GM19397 (cell line): ENCODE measurements at regions not wholly inside any gene's neighbourhood (a gene's known extent, or its start where the extent isn't known, plus 50 kb on each side); places are given as distances from the start of the nearest gene placed in this dataset.
A peak's percentile ranks its signal among the peaks of the same experiment; 100 is the strongest.

Experiments
- ATAC-seq: cut with Tn5 transposase; IDR thresholded peaks from one replicate; pipeline ENCODE4 v1.9.1; 2021; ENCODE audit warnings: mild to moderate bottlenecking, moderate library complexity; ENCODE audit not compliant: unreplicated experiment

- ATAC-seq = peak; percentile 93
Measured at GRCh38 chrX:30414144-30414543, 105.0 kb upstream of the NR0B1 start.

DNA sequence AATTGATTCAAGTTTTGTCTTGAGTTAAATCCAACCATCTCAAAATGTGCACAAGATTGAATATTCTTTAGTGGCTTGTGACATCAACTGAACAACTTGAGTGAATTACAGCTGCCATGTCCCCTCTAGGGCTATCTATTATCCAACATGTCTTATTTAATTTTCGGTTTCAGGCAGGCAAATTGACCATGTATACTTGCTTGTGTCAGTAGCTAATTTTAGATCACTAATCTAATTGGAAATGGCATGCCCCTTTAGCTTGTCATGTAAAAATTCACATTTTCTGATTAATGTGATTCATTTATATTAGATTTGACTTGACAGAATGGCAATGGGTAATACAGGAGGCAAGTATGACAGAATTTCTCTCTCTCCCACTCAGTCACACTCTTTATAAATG lies 93.2 kb upstream of the NR0B1 start:
- ATAC-seq = no peak

DNA sequence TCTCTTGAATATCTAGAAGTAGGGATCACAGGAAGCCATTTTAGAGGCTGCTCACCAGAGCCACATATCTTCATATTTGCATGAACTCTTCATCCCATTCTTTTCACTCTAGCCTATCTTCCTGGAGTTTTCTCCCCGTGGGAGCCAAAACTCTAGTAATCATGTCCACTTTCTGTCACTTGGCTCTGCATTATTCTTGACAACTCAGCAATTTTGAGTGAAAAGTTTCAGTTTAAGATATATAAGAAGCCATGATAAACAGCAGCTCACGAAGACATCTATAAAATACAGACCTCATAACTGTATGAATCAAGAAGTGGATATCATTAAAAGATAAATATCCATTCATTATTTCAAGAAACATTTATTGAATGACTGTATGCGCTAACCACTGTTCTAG lies 79.1 kb upstream of the NR0B1 start:
- no peak for ATAC-seq

GRCh38 chrX:30373951-30374350 lies 64.8 kb upstream of the NR0B1 start:
- ATAC-seq = no peak

DNA sequence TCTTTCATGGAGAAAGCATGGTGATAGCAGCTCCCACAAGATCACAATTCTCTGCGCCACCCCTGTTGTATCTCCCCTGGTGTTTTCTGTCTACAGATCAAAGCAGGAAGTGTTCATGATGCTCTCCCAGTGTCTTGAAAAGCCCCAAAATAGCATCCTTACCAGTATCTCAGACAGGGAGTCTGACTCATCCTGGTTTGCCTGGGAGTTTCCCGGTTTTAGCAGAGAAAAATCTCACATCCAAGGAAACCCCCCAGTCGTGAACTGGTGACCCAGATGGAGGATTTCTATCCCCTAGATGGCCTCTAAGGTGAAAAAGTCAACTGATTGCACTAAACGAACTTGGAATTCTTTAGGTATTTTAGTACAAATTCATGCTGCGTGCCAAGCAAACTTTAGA lies 64.3 kb upstream of the NR0B1 start:
- ATAC-seq = no peak

DNA sequence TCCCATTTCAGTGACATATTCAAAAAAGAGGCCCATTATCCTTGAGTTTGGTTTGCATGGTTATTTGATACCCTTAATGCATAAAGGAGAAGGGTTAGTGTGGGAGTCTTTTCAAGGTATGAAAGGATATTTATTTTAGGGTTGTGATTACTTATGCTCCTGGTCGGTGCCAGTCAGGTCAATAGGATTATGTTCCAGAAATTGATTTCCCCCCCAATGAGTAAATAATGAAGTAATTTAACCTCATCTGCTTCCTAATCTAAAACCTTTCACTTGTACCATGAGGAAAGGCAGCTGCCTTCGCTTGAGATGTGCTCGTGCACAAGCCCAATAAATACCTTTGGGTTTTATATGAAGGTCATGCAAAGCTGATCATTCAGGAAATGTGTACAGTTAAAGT lies 55.0 kb upstream of the NR0B1 start:
- no peak for ATAC-seq
